ENCODE measurements at regions not wholly inside any gene's neighbourhood (a gene's known extent, or its start where the extent isn't known, plus 50 kb on each side); places are given as distances from the start of the nearest gene placed in this dataset.

- intact Hi-C loops (cut with micrococcal nuclease; ENCODE audit: unreplicated experiment): no loop called here
- DNase-seq: no peak
- Histone ChIP-seq H3K4me1 (replicated peaks; ENCODE audit: insufficient read depth) (no peaks in the 10 kb centered on the region), H3K9me3 (ENCODE audit: insufficient read depth, low read depth) (no peaks in the 10 kb centered on the region), H3K4me2 (no peak overlapping the region), H3K36me3 (ENCODE audit: low read depth) (no peaks in the 10 kb centered on the region), H2AFZ (no peak overlapping the region), H3K27ac (no peak overlapping the region), H3K9me2 (ENCODE audit: insufficient read depth) (no peaks in the 10 kb centered on the region), H4K20me1 (ENCODE audit: insufficient read depth) (no peaks in the 10 kb centered on the region), H3K27me3 (ENCODE audit: insufficient read depth, low read depth) (no peaks in the 10 kb centered on the region), H3K79me2 (ENCODE audit: low read depth) (no peaks in the 10 kb centered on the region), H3K4me3 (no peak overlapping the region), H3F3A (ENCODE audit: insufficient read depth, low read depth) (no peaks in the 10 kb centered on the region)
- ChIA-PET POLR2A (ENCODE audit: unreplicated experiment) (no interaction called here), CTCF (no interaction called here)
- TF ChIP-seq EZH2 (IDR thresholded peaks at IDR 0.05; ENCODE audit: low read depth): no peak
- TF ChIP-seq CTCF (conservative IDR thresholded peaks at IDR 0.05): no peak
- no TSS peak for BruUV-seq (replicated peaks)
These were observed 57.9 kb downstream of the RPLP1 start for GRCh38 chr15:69510556-69510955.

GRCh38 chr15:69511015-69511414 is 58.4 kb downstream of the RPLP1 start:
- TF ChIP-seq EZH2 (IDR thresholded peaks at IDR 0.05; ENCODE audit: low read depth) (no peak), CTCF (conservative IDR thresholded peaks at IDR 0.05) (no peak)
- no TSS peak for BruUV-seq (replicated peaks)
- Histone ChIP-seq H3K9me3 (ENCODE audit: insufficient read depth, low read depth) (no peaks in the 10 kb centered on the region), H3K4me3 (no peak overlapping the region), H3K4me2 (no peak overlapping the region), H3K27me3 (ENCODE audit: insufficient read depth, low read depth) (no peaks in the 10 kb centered on the region), H4K20me1 (ENCODE audit: insufficient read depth) (no peaks in the 10 kb centered on the region), H3K9me2 (ENCODE audit: insufficient read depth) (no peaks in the 10 kb centered on the region), H3K36me3 (ENCODE audit: low read depth) (no peaks in the 10 kb centered on the region), H3K27ac (no peak overlapping the region), H2AFZ (no peak overlapping the region), H3K79me2 (ENCODE audit: low read depth) (no peaks in the 10 kb centered on the region), H3K4me1 (replicated peaks; ENCODE audit: insufficient read depth) (no peaks in the 10 kb centered on the region), H3F3A (ENCODE audit: insufficient read depth, low read depth) (no peaks in the 10 kb centered on the region)
- intact Hi-C loops (cut with micrococcal nuclease; ENCODE audit: unreplicated experiment): no loop called here
- DNase-seq: no peak
- ChIA-PET POLR2A (ENCODE audit: unreplicated experiment) (no interaction called here), CTCF (no interaction called here)

GRCh38 chr15:69511716-69512340 is 59.2 kb downstream of the RPLP1 start:
- no peak overlapping the region for H2AFZ ChIP-seq
- no peaks in the 10 kb centered on the region for H3K27me3 ChIP-seq (ENCODE audit: insufficient read depth, low read depth)
- H3K36me3 ChIP-seq (ENCODE audit: low read depth): no peaks in the 10 kb centered on the region
- no peak overlapping the region for H3K4me3 ChIP-seq
- no peak for TF ChIP-seq CTCF (conservative IDR thresholded peaks at IDR 0.05)
- no peak for TF ChIP-seq EZH2 (IDR thresholded peaks at IDR 0.05; ENCODE audit: low read depth)
- no peaks in the 10 kb centered on the region for H3K79me2 ChIP-seq (ENCODE audit: low read depth)
- no peak overlapping the region for H3K27ac ChIP-seq
- H3K9me3 ChIP-seq (ENCODE audit: insufficient read depth, low read depth): no peaks in the 10 kb centered on the region
- H3F3A ChIP-seq (ENCODE audit: insufficient read depth, low read depth): no peaks in the 10 kb centered on the region
- H3K4me2 ChIP-seq: no peak overlapping the region
- BruUV-seq (replicated peaks): no TSS peak
- POLR2A ChIA-PET (ENCODE audit: unreplicated experiment): no interaction called here
- no peaks in the 10 kb centered on the region for H3K4me1 ChIP-seq (replicated peaks; ENCODE audit: insufficient read depth)
- intact Hi-C loops (cut with micrococcal nuclease; ENCODE audit: unreplicated experiment): no loop called here
- DNase-seq: no peak
- H4K20me1 ChIP-seq (ENCODE audit: insufficient read depth): no peaks in the 10 kb centered on the region
- no peaks in the 10 kb centered on the region for H3K9me2 ChIP-seq (ENCODE audit: insufficient read depth)
- CTCF ChIA-PET: no interaction called here

Data from PC-9 (cell line).